ENCODE measurements at regions not wholly inside any gene's neighbourhood (a gene's known extent, or its start where the extent isn't known, plus 50 kb on each side); places are given as distances from the start of the nearest gene placed in this dataset.

DNA sequence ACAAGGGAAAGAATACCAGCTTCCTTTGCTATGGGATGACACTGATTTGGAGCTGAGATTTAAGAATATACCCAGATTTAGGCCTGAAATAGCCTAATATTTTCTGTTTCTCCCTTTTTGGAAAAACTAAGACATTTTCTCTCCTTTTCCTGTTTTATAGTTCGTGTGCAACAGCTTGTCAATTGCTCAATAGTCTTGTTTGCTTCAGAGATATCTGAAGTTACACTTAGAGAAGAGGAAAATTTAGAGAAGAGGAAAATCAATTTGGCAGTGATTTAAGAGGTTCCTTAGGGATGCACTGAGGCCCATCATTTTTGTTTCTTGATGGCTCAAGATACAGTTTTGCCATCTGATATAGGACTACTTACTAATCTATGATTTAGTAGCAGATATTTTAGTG, 398.6 kb downstream of the RFPL4B start:
- TF ChIP-seq, protein P1, sequence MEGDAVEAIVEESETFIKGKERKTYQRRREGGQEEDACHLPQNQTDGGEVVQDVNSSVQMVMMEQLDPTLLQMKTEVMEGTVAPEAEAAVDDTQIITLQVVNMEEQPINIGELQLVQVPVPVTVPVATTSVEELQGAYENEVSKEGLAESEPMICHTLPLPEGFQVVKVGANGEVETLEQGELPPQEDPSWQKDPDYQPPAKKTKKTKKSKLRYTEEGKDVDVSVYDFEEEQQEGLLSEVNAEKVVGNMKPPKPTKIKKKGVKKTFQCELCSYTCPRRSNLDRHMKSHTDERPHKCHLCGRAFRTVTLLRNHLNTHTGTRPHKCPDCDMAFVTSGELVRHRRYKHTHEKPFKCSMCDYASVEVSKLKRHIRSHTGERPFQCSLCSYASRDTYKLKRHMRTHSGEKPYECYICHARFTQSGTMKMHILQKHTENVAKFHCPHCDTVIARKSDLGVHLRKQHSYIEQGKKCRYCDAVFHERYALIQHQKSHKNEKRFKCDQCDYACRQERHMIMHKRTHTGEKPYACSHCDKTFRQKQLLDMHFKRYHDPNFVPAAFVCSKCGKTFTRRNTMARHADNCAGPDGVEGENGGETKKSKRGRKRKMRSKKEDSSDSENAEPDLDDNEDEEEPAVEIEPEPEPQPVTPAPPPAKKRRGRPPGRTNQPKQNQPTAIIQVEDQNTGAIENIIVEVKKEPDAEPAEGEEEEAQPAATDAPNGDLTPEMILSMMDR (IDR thresholded peaks at IDR 0.05; ENCODE audit: low read depth, low read length), result no peak
- H3K9me3 ChIP-seq, result no peaks in the 10 kb centered on the region
- H3K36me3 ChIP-seq, result no peaks in the 10 kb centered on the region
- H3K27me3 ChIP-seq, result no peaks in the 10 kb centered on the region
- H3K4me1 ChIP-seq, result no peaks in the 10 kb centered on the region
- no peak overlapping the region for H3K4me3 ChIP-seq (ENCODE audit: low read depth, low read length)
- DNase-seq, result no peak

DNA sequence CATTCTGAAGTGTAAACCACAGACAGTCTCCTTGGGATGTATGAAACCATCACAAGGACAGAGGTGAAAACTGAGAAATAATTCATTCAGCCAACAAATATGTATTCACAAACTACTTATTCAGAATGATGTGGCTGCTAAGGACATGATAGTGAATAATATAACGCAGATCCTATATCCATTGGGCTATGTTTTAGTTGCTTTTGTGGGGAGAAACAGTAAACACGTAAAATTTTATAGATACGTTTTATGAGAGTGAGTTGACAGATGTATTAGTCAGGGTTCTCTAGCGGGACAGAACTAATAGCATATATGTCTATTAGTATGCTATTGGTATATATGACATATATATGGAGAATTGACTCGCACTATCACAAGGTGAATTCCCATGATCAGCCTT, 402.5 kb downstream of the RFPL4B start:
- no peaks in the 10 kb centered on the region for H3K27me3 ChIP-seq
- no peaks in the 10 kb centered on the region for H3K9me3 ChIP-seq
- no peaks in the 10 kb centered on the region for H3K4me1 ChIP-seq
- no peak overlapping the region for H3K4me3 ChIP-seq (ENCODE audit: low read depth, low read length)
- DNase-seq, result no peak
- H3K36me3 ChIP-seq, result no peaks in the 10 kb centered on the region
- TF ChIP-seq, protein P1 (IDR thresholded peaks at IDR 0.05; ENCODE audit: low read depth, low read length), result no peak

DNA sequence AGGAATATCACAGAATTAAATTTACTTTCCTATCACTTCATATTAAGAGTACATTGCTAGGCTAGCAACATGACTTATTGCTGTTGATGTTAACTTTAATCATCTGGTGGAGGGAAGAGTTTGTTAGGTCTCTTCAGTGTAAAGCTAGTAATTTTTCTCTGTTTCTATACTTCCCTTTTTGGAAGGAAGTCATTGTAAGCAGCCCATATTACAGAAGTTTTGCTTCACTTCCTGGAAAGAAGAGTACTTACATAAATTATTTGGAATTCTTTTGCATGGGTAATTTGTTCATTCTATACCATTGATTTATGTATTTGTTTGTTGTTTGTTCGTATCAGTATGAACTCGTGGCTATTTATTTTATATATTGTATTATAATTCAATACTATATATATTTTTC, 405.2 kb downstream of the RFPL4B start:
- Histone ChIP-seq H3K27me3 (no peaks in the 10 kb centered on the region), H3K9me3 (no peaks in the 10 kb centered on the region), H3K4me1 (no peaks in the 10 kb centered on the region), H3K4me3 (ENCODE audit: low read depth, low read length) (no peak overlapping the region), H3K36me3 (no peaks in the 10 kb centered on the region)
- TF ChIP-seq, protein P1 (IDR thresholded peaks at IDR 0.05; ENCODE audit: low read depth, low read length), result no peak
- DNase-seq, result no peak

DNA sequence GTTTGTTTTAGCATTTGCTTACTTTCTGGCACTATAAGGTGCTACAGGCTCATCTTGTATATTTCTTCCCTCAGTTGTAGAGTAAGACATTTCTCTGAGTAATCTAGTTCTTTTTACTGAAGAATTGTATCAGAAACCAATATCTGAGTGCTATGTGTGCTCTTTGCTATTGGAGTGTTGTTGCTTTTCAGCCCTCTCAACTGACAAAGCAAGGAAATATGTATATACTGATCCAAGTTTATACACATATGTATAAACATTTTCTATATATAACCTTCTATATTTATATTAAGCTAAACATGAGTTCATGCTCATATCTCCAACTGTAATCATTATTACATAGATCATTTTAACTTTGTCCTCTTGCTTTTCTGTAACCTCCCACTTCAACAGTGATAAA, 405.7 kb downstream of the RFPL4B start:
- Histone ChIP-seq H3K27me3 (no peaks in the 10 kb centered on the region), H3K4me1 (no peaks in the 10 kb centered on the region), H3K9me3 (no peaks in the 10 kb centered on the region), H3K36me3 (no peaks in the 10 kb centered on the region), H3K4me3 (ENCODE audit: low read depth, low read length) (no peak overlapping the region)
- TF ChIP-seq, protein P1 (IDR thresholded peaks at IDR 0.05; ENCODE audit: low read depth, low read length), result no peak
- DNase-seq, result no peak

DNA sequence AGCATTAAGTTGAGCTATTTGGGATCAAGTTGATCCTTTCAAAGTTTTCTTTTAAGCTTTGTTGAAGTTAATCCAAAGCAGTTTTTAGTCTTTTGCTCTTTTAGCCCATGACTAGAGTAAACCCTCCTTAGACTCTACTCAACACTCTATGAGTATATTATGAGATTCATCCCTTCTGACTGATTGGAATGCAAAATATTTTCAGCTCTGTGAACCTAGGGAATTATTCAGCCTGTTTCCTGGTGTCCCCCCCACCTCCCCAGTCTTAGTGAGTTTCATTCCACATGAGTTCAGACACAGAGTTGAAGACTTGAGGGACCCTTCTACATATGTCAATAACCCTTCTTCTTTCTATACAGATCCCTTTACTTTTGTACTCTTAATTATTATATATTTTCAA, 413.7 kb downstream of the RFPL4B start:
- Histone ChIP-seq H3K4me3 (ENCODE audit: low read depth, low read length) (no peak overlapping the region), H3K27me3 (no peaks in the 10 kb centered on the region), H3K36me3 (no peaks in the 10 kb centered on the region), H3K9me3 (no peaks in the 10 kb centered on the region), H3K4me1 (no peaks in the 10 kb centered on the region)
- TF ChIP-seq, protein P1 (IDR thresholded peaks at IDR 0.05; ENCODE audit: low read depth, low read length), result no peak
- DNase-seq, result no peak

DNA sequence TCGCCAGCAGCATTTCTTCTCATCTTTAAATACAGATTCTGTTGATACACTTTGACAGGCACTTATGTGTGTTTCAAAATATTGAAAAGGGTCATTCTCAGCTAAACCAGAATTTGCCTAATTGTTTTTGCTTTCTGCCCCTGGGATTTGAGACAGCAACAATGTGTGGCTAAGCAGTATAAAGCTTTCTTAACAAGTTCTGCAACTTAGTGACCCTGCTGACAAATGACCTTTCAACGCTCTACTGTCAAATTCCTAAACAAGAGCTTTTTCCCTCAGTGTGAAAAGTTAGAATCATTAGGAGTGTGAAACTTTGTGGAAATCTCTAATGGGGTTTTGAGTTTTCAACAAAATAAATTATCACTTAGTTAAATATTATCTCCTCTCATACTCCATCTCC, 414.6 kb downstream of the RFPL4B start:
- Histone ChIP-seq H3K4me1 (no peaks in the 10 kb centered on the region), H3K9me3 (no peaks in the 10 kb centered on the region), H3K27me3 (no peaks in the 10 kb centered on the region), H3K4me3 (ENCODE audit: low read depth, low read length) (no peak overlapping the region), H3K36me3 (no peaks in the 10 kb centered on the region)
- TF ChIP-seq, protein P1 (IDR thresholded peaks at IDR 0.05; ENCODE audit: low read depth, low read length), result no peak
- DNase-seq, result no peak
